ENCODE measurements at regions not wholly inside any gene's neighbourhood (a gene's known extent, or its start where the extent isn't known, plus 50 kb on each side); places are given as distances from the start of the nearest gene placed in this dataset.
"Not testable (repeated sequence)": the region's sequence is repeated elsewhere in the genome, so short reads cannot be mapped to it uniquely, and the experiment has no call there.

- Mint-ChIP-seq H3K4me3 (no peak overlapping the region), H3K27me3 (peaks cover 6% of the 10 kb centered on the region), H3K9me3 (no peaks in the 10 kb centered on the region), H3K4me1 (peaks cover 6% of the 10 kb centered on the region), H3K27ac (no peak overlapping the region)
- ATAC-seq (no peak), DNase-seq (peak in 1 of 2 donors; percentile 82)
Measured at GRCh38 chr14:106094654-106095189, 568.3 kb downstream of the TMEM121 start.

GRCh38 chr14:106107703-106108102 is 581.3 kb downstream of the TMEM121 start:
- ATAC-seq, result no peak
- Mint-ChIP-seq H3K4me1 (no peaks in the 10 kb centered on the region), H3K9me3 (no peaks in the 10 kb centered on the region), H3K27ac (no peak overlapping the region), H3K27me3 (peaks cover 38% of the 10 kb centered on the region), H3K4me3 (no peak overlapping the region)
- no peak for DNase-seq

GRCh38 chr14:106109337-106109736 is 583.0 kb downstream of the TMEM121 start:
- Mint-ChIP-seq H3K4me1 (no peaks in the 10 kb centered on the region), H3K27ac (no peak overlapping the region), H3K4me3 (no peak overlapping the region), H3K9me3 (no peaks in the 10 kb centered on the region), H3K27me3 (peaks cover 31% of the 10 kb centered on the region)
- ATAC-seq (no peak), DNase-seq (no peak)

DNA sequence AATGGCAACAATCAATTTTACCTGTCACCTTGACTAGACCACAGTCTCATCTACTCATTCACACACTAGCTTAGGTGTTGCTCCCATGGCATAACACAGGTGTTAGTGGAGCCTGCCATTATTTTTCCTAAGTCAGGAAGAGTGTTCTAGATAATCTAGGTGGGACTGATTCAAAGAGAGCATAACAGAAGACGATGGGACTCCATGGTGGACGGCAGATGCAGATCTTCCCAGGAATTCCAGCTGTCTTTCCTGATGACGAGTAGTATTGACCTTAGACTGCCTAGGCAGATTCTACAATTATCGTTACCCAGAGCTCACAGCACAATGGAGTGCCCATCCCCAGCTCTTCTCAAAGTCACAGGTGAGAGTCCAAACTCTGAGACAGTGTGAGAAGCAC is 589.0 kb downstream of the TMEM121 start:
- H3K9me3 Mint-ChIP-seq, result no peaks in the 10 kb centered on the region
- peaks cover 28% of the 10 kb centered on the region for H3K27me3 Mint-ChIP-seq
- H3K27ac Mint-ChIP-seq, result no peak overlapping the region
- peak overlapping the region in 1 of 2 donors; percentile 47 for H3K4me3 Mint-ChIP-seq
- DNase-seq (no peak), ATAC-seq (no peak)
- H3K4me1 Mint-ChIP-seq, result peaks cover 37% of the 10 kb centered on the region

- DNase-seq, H3K27ac Mint-ChIP-seq, H3K9me3 Mint-ChIP-seq: not testable (repeated sequence)
- peaks cover 26% of the 10 kb centered on the region for H3K27me3 Mint-ChIP-seq
- H3K4me3 Mint-ChIP-seq, result peak overlapping the region; percentile 3 to 34
- peak; percentile 55 for ATAC-seq
- peaks cover 42% of the 10 kb centered on the region for H3K4me1 Mint-ChIP-seq
Measured at GRCh38 chr14:106116339-106116930, 590.1 kb downstream of the TMEM121 start.

- DNase-seq, result no peak
- H3K4me3 Mint-ChIP-seq, result peak overlapping the region; percentile 67 to 80
- H3K9me3 Mint-ChIP-seq, result no peaks in the 10 kb centered on the region
- no peak for ATAC-seq
- peaks cover 26% of the 10 kb centered on the region for H3K27me3 Mint-ChIP-seq
- peak overlapping the region; percentile 38 to 72 for H3K27ac Mint-ChIP-seq
- H3K4me1 Mint-ChIP-seq, result peaks cover 42% of the 10 kb centered on the region
Measured at GRCh38 chr14:106120101-106120500, 593.7 kb downstream of the TMEM121 start.

- Mint-ChIP-seq H3K27me3 (peaks cover 5% of the 10 kb centered on the region), H3K4me3 (no peak overlapping the region), H3K9me3 (no peaks in the 10 kb centered on the region), H3K27ac (no peak overlapping the region), H3K4me1 (peaks cover 30% of the 10 kb centered on the region)
- DNase-seq, result peak in 1 of 2 donors; percentile 26
- ATAC-seq, result no peak
Measured at GRCh38 chr14:106129274-106129673, 602.9 kb downstream of the TMEM121 start.

- not testable (repeated sequence) for H3K4me3 Mint-ChIP-seq, ATAC-seq, H3K9me3 Mint-ChIP-seq, DNase-seq
- Mint-ChIP-seq H3K4me1 (peaks cover 36% of the 10 kb centered on the region), H3K27me3 (peaks cover 13% of the 10 kb centered on the region), H3K27ac (peak overlapping the region in 1 of 2 donors; percentile 57)
Measured at GRCh38 chr14:106129904-106130661, 603.7 kb downstream of the TMEM121 start.

GRCh38 chr14:106133126-106133525 is 606.7 kb downstream of the TMEM121 start:
- peaks cover 36% of the 10 kb centered on the region for H3K4me1 Mint-ChIP-seq
- H3K27ac Mint-ChIP-seq, H3K9me3 Mint-ChIP-seq, H3K4me3 Mint-ChIP-seq: not testable (repeated sequence)
- DNase-seq (peak in 1 of 2 donors; percentile 39), ATAC-seq (peak; percentile 52)
- peaks cover 20% of the 10 kb centered on the region for H3K27me3 Mint-ChIP-seq

GRCh38 chr14:106134886-106135285 is 608.5 kb downstream of the TMEM121 start:
- ATAC-seq, result no peak
- no peak overlapping the region for H3K27ac Mint-ChIP-seq
- peaks cover 23% of the 10 kb centered on the region for H3K4me1 Mint-ChIP-seq
- H3K27me3 Mint-ChIP-seq, result peaks cover 20% of the 10 kb centered on the region
- no peak overlapping the region for H3K4me3 Mint-ChIP-seq
- DNase-seq, result no peak
- no peaks in the 10 kb centered on the region for H3K9me3 Mint-ChIP-seq

DNA sequence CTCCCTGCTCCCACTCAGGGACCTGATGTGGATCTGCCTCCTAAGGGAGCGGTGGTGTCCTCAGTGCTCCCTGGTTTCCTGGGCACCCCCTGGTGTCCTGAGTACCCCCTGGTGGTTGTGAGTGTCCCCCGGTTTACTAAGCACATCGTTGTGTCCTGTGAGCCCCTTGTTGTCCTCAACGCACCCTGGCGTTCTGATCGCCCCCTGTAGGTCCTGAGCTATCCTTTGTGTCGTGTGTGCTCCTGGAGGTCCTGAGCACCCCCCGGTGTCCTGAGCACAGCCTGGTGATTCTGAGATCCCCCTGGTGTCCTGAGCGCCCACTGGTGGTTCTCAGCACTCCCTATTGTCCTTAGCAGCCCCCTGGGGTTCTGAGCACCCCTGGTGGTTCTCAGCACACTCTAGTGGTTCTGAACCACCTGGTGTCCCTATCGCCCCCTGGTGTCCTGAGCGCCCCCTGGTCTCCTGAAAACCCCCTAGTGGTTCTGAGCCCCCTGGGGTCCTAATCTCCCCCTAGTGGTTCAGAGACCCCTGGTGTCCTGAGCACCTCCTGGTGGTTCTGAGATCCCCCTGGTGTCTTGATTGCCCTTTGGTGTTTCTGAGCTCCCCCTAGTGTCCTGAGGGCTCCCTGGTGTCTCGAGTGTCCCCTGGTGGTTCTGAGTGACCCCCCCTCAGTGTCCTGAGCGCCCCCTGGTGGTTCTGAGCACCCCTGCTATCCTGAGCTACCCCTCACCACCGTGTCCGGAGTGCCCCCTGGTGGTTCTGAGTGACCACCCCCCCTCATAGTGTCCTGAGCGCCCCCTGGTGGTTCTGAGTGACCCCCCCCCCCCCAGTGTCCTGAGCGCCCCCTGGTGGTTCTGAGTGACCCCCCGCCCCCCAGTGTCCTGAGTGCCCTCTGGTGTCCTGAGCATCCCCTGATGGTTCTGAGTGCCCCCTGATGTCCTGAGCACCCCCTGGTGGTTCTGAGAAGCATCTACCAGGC is 615.1 kb downstream of the TMEM121 start:
- Mint-ChIP-seq H3K27ac (no peak overlapping the region), H3K4me1 (peaks cover 24% of the 10 kb centered on the region), H3K27me3 (peaks cover 16% of the 10 kb centered on the region), H3K4me3 (peak overlapping the region in 1 of 2 donors; percentile 24), H3K9me3 (no peaks in the 10 kb centered on the region)
- peak; percentile 42 to 64 for DNase-seq
- ATAC-seq, result no peak

- ATAC-seq, H3K27ac Mint-ChIP-seq: not testable (repeated sequence)
Measured at GRCh38 chr14:106145731-106146130, 619.3 kb downstream of the TMEM121 start.

DNA sequence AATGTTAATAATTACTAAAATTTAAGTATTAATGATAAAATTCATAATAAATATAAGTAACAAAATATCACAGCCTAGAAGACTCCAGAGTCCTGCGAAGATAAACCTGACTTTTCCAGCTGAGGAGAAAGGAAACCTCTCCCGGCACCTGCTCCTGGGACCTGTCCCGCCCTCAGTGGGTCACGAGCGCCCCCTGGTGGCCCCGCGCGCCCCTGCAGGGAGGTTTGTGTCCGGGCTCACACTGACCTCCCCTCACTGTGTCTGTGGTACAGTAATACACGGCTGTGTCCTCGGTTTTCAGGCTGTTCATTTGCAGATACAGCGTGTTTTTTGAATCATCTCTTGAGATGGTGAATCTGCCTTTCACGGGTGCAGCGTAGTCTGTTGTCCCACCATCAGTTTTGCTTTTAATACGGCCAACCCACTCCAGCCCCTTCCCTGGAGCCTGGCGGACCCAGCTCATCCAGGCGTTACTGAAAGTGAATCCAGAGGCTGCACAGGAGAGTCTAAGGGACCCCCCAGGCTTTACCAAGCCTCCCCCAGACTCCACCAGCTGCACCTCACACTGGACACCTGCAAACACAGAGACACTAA is 627.1 kb downstream of the TMEM121 start:
- not testable (repeated sequence) for ATAC-seq, H3K9me3 Mint-ChIP-seq, H3K4me1 Mint-ChIP-seq, H3K4me3 Mint-ChIP-seq, H3K27ac Mint-ChIP-seq
- peak; percentile 63 to 76 for DNase-seq
- peaks cover 21% of the 10 kb centered on the region for H3K27me3 Mint-ChIP-seq

More at GRCh38 chr14:106145731-106146130, 619.3 kb downstream of the TMEM121 start:
- Mint-ChIP-seq H3K4me1 (peaks cover 30% of the 10 kb centered on the region), H3K27me3 (peaks cover 37% of the 10 kb centered on the region)
- H3K4me3 Mint-ChIP-seq, DNase-seq, H3K9me3 Mint-ChIP-seq: not testable (repeated sequence)

- no peak overlapping the region for H3K27ac Mint-ChIP-seq
- no peaks in the 10 kb centered on the region for H3K9me3 Mint-ChIP-seq
- H3K27me3 Mint-ChIP-seq, result peaks cover 58% of the 10 kb centered on the region
- no peak overlapping the region for H3K4me3 Mint-ChIP-seq
- H3K4me1 Mint-ChIP-seq, result peaks cover 19% of the 10 kb centered on the region
- no peak for ATAC-seq
- DNase-seq, result no peak
Measured at GRCh38 chr14:106163316-106163715, 636.9 kb downstream of the TMEM121 start.

GRCh38 chr14:106163812-106164211 is 637.4 kb downstream of the TMEM121 start:
- ATAC-seq, DNase-seq, H3K9me3 Mint-ChIP-seq, H3K27ac Mint-ChIP-seq, H3K4me3 Mint-ChIP-seq: not testable (repeated sequence)
- Mint-ChIP-seq H3K4me1 (peaks cover 19% of the 10 kb centered on the region), H3K27me3 (peaks cover 57% of the 10 kb centered on the region)

Data from stimulated activated naive CD8-positive, alpha-beta T cell treated with anti-CD3 and anti-CD28 coated beads, Interleukin-15, amount 100 ng/mL, for 72 hours (primary cell).